ENCODE measurements at regions not wholly inside any gene's neighbourhood (a gene's known extent, or its start where the extent isn't known, plus 50 kb on each side); places are given as distances from the start of the nearest gene placed in this dataset.

GRCh38 chr5:74295141-74295540, 345.4 kb downstream of the ENC1 start:
- DNase-seq (no peak), ATAC-seq (ENCODE audit: poor library complexity) (no peak)
- intact Hi-C loops (cut with DNase I) = no loop called here

- DNase-seq (peak; percentile 47), ATAC-seq (ENCODE audit: poor library complexity) (no peak)
- intact Hi-C loops (cut with DNase I) = no loop called here
These were observed 346.3 kb downstream of the ENC1 start for GRCh38 chr5:74294231-74294705.

- no peak for ATAC-seq (ENCODE audit: poor library complexity)
- no peak for DNase-seq
- intact Hi-C loops (cut with DNase I) = no loop called here
These were observed 347.3 kb downstream of the ENC1 start for GRCh38 chr5:74293182-74293581.

GRCh38 chr5:74290634-74291241, 349.8 kb downstream of the ENC1 start:
- intact Hi-C loops (cut with DNase I) = no loop called here
- DNase-seq (no peak), ATAC-seq (ENCODE audit: poor library complexity) (no peak)

- ATAC-seq (ENCODE audit: poor library complexity) = no peak
- no peak for DNase-seq
- intact Hi-C loops (cut with DNase I) = no loop called here
These were observed 350.8 kb downstream of the ENC1 start for GRCh38 chr5:74289691-74290090.

- DNase-seq (no peak), ATAC-seq (ENCODE audit: poor library complexity) (no peak)
- intact Hi-C loops (cut with DNase I) = no loop called here
These were observed 351.3 kb downstream of the ENC1 start for GRCh38 chr5:74289238-74289637.

GRCh38 chr5:74288448-74289108, 351.9 kb downstream of the ENC1 start:
- ATAC-seq (ENCODE audit: poor library complexity) = peak; percentile 73
- DNase-seq = no peak
- intact Hi-C loops (cut with DNase I) = no loop called here

- intact Hi-C loops (cut with DNase I) = no loop called here
- DNase-seq = no peak
- no peak for ATAC-seq (ENCODE audit: poor library complexity)
These were observed 352.5 kb downstream of the ENC1 start for GRCh38 chr5:74288038-74288437.

GRCh38 chr5:74286734-74287695, 353.5 kb downstream of the ENC1 start:
- intact Hi-C loops (cut with DNase I) = no loop called here
- ATAC-seq (ENCODE audit: poor library complexity) (no peak), DNase-seq (no peak)

- ATAC-seq (ENCODE audit: poor library complexity) = no peak
- DNase-seq = no peak
- intact Hi-C loops (cut with DNase I) = no loop called here
These were observed 354.8 kb downstream of the ENC1 start for GRCh38 chr5:74285675-74286280.

- ATAC-seq (ENCODE audit: poor library complexity) = no peak
- intact Hi-C loops (cut with DNase I) = no loop called here
- no peak for DNase-seq
These were observed 358.0 kb downstream of the ENC1 start for GRCh38 chr5:74282490-74282889.

- no peak for ATAC-seq (ENCODE audit: poor library complexity)
- intact Hi-C loops (cut with DNase I) = no loop called here
- no peak for DNase-seq
These were observed 359.4 kb downstream of the ENC1 start for GRCh38 chr5:74281166-74281565.

- no peak for DNase-seq
- no peak for ATAC-seq (ENCODE audit: poor library complexity)
- intact Hi-C loops (cut with DNase I) = no loop called here
These were observed 360.2 kb downstream of the ENC1 start for GRCh38 chr5:74280306-74280705.

GRCh38 chr5:74279244-74279643, 361.3 kb downstream of the ENC1 start:
- no peak for DNase-seq
- no peak for ATAC-seq (ENCODE audit: poor library complexity)
- intact Hi-C loops (cut with DNase I) = no loop called here

- intact Hi-C loops (cut with DNase I) = no loop called here
- DNase-seq = no peak
These were observed 363.1 kb downstream of the ENC1 start for GRCh38 chr5:74277418-74277817.

GRCh38 chr5:74275171-74275992, 365.1 kb downstream of the ENC1 start:
- intact Hi-C loops (cut with DNase I) = no loop called here
- DNase-seq = no peak
- peak; percentile 69 for ATAC-seq (ENCODE audit: poor library complexity)

More at GRCh38 chr5:74277418-74277817, 363.1 kb downstream of the ENC1 start:
- no peak for ATAC-seq (ENCODE audit: poor library complexity)

- no peak for DNase-seq
- intact Hi-C loops (cut with DNase I) = no loop called here
- ATAC-seq (ENCODE audit: poor library complexity) = no peak
These were observed 366.2 kb downstream of the ENC1 start for GRCh38 chr5:74274326-74274725.

GRCh38 chr5:74272831-74273451, 367.6 kb downstream of the ENC1 start:
- ATAC-seq (ENCODE audit: poor library complexity) (no peak), DNase-seq (no peak)
- intact Hi-C loops (cut with DNase I) = no loop called here
